ENCODE measurements at regions not wholly inside any gene's neighbourhood (a gene's known extent, or its start where the extent isn't known, plus 50 kb on each side); places are given as distances from the start of the nearest gene placed in this dataset.

DNA sequence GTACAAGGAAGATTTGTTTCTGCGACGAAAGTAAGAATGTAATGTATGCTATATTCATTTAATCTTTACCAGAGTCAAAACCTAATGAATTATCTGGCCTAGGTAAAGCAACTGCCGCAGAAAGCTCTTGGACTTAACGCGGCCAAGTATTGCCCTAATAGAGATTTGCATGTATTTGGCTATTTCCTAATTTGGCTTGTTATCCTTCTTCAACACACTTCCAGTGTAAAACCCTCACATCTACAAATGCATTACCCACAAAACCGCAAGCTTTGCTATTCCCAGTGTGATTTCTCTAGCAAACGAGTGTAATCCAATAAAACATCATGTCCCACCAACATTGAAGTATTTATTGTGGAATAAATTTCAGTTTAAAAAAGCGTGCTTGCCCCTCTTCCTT is 123.8 kb upstream of the LMO4 start:
- Mint-ChIP-seq H3K27ac (no peak overlapping the region), H3K4me3 (no peak overlapping the region), H3K4me1 (peaks cover 12% of the 10 kb centered on the region)

DNA sequence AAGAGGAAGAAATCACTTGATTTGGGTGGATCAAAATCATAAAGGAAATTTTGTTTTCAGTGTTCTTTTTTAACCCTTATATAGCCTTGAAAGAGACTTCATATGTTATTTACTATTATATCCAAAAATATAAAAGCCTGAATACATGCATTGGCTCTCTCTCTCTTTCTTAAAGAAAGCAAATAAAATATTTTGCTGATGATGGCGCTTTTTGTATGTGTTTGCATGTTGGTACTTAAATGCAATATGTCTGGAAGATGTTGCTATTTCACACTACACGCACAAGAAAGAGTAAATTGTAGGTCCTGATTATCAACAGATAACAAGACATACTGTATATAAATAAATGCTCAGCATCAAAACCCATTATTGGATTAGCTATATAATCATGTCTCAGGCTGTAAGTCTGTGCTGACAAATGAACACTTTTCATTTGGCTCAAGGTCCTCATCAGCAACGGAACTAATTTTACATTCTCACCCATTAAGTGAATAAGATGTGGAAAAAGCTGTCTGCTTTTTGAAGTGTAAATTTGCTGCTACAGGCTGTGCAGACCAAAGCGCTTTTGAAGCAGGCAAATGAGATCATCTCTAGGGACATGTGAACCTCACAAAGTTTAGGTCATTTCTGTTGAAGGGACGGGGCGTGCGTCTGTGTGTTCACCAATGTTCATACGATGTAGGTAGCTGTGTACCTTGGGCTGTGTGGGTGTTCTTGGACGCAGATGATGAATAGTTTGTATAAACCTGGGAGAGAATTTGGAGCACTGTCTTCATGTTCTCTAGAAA is 122.4 kb upstream of the LMO4 start:
- Histone ChIP-seq H3K4me1 (no peaks in the 10 kb centered on the region), H3K27me3 (no peaks in the 10 kb centered on the region), H4K20me1 (ENCODE audit: low read depth) (no peaks in the 10 kb centered on the region), H3K9ac (no peak overlapping the region), H3K4me2 (no peak overlapping the region), H3F3A (ENCODE audit: low read depth) (no peaks in the 10 kb centered on the region), H3K27ac (no peak overlapping the region), H2AFZ (replicated peaks) (no peak overlapping the region), H3K4me3 (no peak overlapping the region), H3K79me2 (ENCODE audit: low read depth) (no peaks in the 10 kb centered on the region), H3K36me3 (no peaks in the 10 kb centered on the region), H3K9me3 (ENCODE audit: low read depth) (no peaks in the 10 kb centered on the region)
- TF ChIP-seq EZH2 (IDR thresholded peaks at IDR 0.05) (no peak), EZH2phosphoT487 (IDR thresholded peaks at IDR 0.05) (no peak)
- TF ChIP-seq, protein P1, sequence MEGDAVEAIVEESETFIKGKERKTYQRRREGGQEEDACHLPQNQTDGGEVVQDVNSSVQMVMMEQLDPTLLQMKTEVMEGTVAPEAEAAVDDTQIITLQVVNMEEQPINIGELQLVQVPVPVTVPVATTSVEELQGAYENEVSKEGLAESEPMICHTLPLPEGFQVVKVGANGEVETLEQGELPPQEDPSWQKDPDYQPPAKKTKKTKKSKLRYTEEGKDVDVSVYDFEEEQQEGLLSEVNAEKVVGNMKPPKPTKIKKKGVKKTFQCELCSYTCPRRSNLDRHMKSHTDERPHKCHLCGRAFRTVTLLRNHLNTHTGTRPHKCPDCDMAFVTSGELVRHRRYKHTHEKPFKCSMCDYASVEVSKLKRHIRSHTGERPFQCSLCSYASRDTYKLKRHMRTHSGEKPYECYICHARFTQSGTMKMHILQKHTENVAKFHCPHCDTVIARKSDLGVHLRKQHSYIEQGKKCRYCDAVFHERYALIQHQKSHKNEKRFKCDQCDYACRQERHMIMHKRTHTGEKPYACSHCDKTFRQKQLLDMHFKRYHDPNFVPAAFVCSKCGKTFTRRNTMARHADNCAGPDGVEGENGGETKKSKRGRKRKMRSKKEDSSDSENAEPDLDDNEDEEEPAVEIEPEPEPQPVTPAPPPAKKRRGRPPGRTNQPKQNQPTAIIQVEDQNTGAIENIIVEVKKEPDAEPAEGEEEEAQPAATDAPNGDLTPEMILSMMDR (IDR thresholded peaks at IDR 0.05) = no peak
- H3K9me3 Mint-ChIP-seq = no peaks in the 10 kb centered on the region
- DNase-seq (ENCODE audit: low spot score) = no peak
- peaks cover 12% of the 10 kb centered on the region for H3K4me1 Mint-ChIP-seq
- H3K36me3 Mint-ChIP-seq = no peaks in the 10 kb centered on the region
- H3K4me3 Mint-ChIP-seq = no peak overlapping the region
- no peak overlapping the region for H3K27ac Mint-ChIP-seq
- H3K27me3 Mint-ChIP-seq (ENCODE audit: insufficient read depth, low read depth) = peaks cover 2% of the 10 kb centered on the region

More for the DNA sequence above, 123.8 kb upstream of the LMO4 start:
- Histone ChIP-seq H3K36me3 (no peaks in the 10 kb centered on the region), H3K9me3 (ENCODE audit: low read depth) (no peaks in the 10 kb centered on the region), H3K27ac (no peak overlapping the region), H3K4me2 (no peak overlapping the region), H4K20me1 (ENCODE audit: low read depth) (no peaks in the 10 kb centered on the region), H3K4me3 (no peak overlapping the region), H2AFZ (replicated peaks) (no peak overlapping the region), H3K9ac (no peak overlapping the region), H3F3A (ENCODE audit: low read depth) (no peaks in the 10 kb centered on the region), H3K27me3 (no peaks in the 10 kb centered on the region), H3K4me1 (no peaks in the 10 kb centered on the region), H3K79me2 (ENCODE audit: low read depth) (no peaks in the 10 kb centered on the region)
- DNase-seq (ENCODE audit: low spot score) = no peak
- TF ChIP-seq EZH2phosphoT487 (IDR thresholded peaks at IDR 0.05) (no peak), EZH2 (IDR thresholded peaks at IDR 0.05) (no peak)
- TF ChIP-seq, protein P1 (IDR thresholded peaks at IDR 0.05) = no peak
- H3K36me3 Mint-ChIP-seq = no peaks in the 10 kb centered on the region
- peaks cover 3% of the 10 kb centered on the region for H3K27me3 Mint-ChIP-seq (ENCODE audit: insufficient read depth, low read depth)
- no peaks in the 10 kb centered on the region for H3K9me3 Mint-ChIP-seq

DNA sequence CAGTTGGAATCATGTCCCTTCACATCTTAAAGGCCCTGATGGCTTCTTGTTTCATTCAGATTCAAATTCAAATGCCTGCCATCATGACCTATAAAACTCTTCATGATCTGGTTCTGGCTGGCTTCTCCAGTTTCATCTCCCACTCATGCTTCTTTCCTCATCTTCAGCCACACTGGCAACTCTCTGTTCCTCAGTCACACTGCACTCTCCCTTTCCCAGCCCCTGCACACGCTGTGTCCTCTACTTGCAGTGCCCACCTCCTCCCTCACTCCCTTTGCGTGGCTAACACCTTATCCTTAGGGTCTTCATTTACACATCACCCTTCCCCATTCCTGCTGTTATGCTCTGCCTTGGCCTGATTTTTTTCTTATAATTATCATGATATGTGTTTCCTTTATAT is 120.6 kb upstream of the LMO4 start:
- Histone ChIP-seq H3K4me3 (no peak overlapping the region), H3K4me1 (no peaks in the 10 kb centered on the region), H4K20me1 (ENCODE audit: low read depth) (no peaks in the 10 kb centered on the region), H3K27ac (no peak overlapping the region), H3K27me3 (no peaks in the 10 kb centered on the region), H2AFZ (replicated peaks) (no peak overlapping the region), H3K9me3 (ENCODE audit: low read depth) (no peaks in the 10 kb centered on the region), H3K79me2 (ENCODE audit: low read depth) (no peaks in the 10 kb centered on the region), H3K36me3 (no peaks in the 10 kb centered on the region), H3K4me2 (no peak overlapping the region), H3F3A (ENCODE audit: low read depth) (no peaks in the 10 kb centered on the region), H3K9ac (no peak overlapping the region)
- Mint-ChIP-seq H3K4me3 (no peak overlapping the region), H3K9me3 (no peaks in the 10 kb centered on the region), H3K4me1 (peaks cover 12% of the 10 kb centered on the region), H3K36me3 (no peaks in the 10 kb centered on the region), H3K27me3 (ENCODE audit: insufficient read depth, low read depth) (peaks cover 2% of the 10 kb centered on the region), H3K27ac (no peak overlapping the region)
- DNase-seq (ENCODE audit: low spot score) = no peak
- TF ChIP-seq, protein P1 (IDR thresholded peaks at IDR 0.05) = no peak
- TF ChIP-seq EZH2 (IDR thresholded peaks at IDR 0.05) (no peak), EZH2phosphoT487 (IDR thresholded peaks at IDR 0.05) (no peak)
